WERI-Rb-1 (cell line): ENCODE measurements at regions not wholly inside any gene's neighbourhood (a gene's known extent, or its start where the extent isn't known, plus 50 kb on each side); places are given as distances from the start of the nearest gene placed in this dataset.

Experiments
- DNase-seq: peaks from one replicate; pipeline ENCODE4 v3.0.0-alpha.2; 2020
- H3K27ac ChIP-seq: fragments of 250-450 bp; sonication (Bioruptor Pico); 2 replicates; pipeline ENCODE4 v1.5.1; 2020; ENCODE audit warnings: mild to moderate bottlenecking, moderate library complexity
- H3K27me3 ChIP-seq: fragments of 250-450 bp; sonication (Bioruptor Pico); 2 replicates; pipeline ENCODE4 v1.5.1; 2021; ENCODE audit warnings: mild to moderate bottlenecking, low read depth, moderate library complexity; ENCODE audit not compliant: insufficient read depth, severe bottlenecking
- H3K36me3 ChIP-seq: fragments of 250-450 bp; sonication (Bioruptor Pico); 2 replicates; pipeline ENCODE4 v1.5.1; 2020; ENCODE audit warnings: mild to moderate bottlenecking, moderate library complexity
- H3K4me3 ChIP-seq: 2 replicates; pipeline ENCODE4 v1.5.1; 2011; ENCODE audit warnings: low read depth, mild to moderate bottlenecking, control low read depth, low read length
- H3K9me3 ChIP-seq: fragments of 250-450 bp; sonication (Bioruptor Pico); 2 replicates; pipeline ENCODE4 v1.5.1; 2021; ENCODE audit warnings: mild to moderate bottlenecking, moderate library complexity; ENCODE audit not compliant: severe bottlenecking
- CTCF ChIP-seq: IDR thresholded peaks from 2 replicates; pipeline ENCODE4 v1.5.1; 2011; ENCODE audit warnings: low read depth, mild to moderate bottlenecking, control low read depth, inconsistent platforms, low read length

GRCh38 chr3:178193846-178194245, 342.4 kb upstream of the KCNMB2 start:
- TF ChIP-seq CTCF, result no peak
- Histone ChIP-seq H3K36me3 (no peaks in the 10 kb centered on the region), H3K27ac (no peak overlapping the region), H3K27me3 (no peaks in the 10 kb centered on the region), H3K9me3 (no peaks in the 10 kb centered on the region), H3K4me3 (no peak overlapping the region)
- no peak for DNase-seq

DNA sequence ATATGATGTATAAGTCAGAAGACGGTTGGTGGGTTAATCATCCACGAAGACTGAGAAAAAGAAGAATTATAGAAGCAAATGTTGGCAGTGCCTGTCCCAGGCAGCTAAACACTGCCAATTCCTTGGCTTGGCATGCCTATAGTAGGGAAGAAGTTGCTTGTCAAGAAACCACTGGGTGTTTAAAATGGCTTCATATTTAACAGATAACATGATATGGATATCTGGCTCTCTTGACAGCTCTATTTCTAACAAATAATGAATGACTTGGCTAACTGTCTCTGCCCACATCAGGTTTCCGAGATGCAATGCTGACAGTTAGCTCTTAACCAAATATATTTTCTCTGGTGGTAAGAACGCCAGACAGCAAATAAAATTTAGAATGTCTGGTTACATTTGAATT, 341.7 kb upstream of the KCNMB2 start:
- Histone ChIP-seq H3K4me3 (no peak overlapping the region), H3K36me3 (no peaks in the 10 kb centered on the region), H3K9me3 (no peaks in the 10 kb centered on the region), H3K27ac (no peak overlapping the region), H3K27me3 (no peaks in the 10 kb centered on the region)
- no peak for TF ChIP-seq CTCF
- no peak for DNase-seq

GRCh38 chr3:178195824-178196223, 340.4 kb upstream of the KCNMB2 start:
- Histone ChIP-seq H3K36me3 (no peaks in the 10 kb centered on the region), H3K9me3 (no peaks in the 10 kb centered on the region), H3K27ac (no peak overlapping the region), H3K27me3 (no peaks in the 10 kb centered on the region), H3K4me3 (no peak overlapping the region)
- no peak for TF ChIP-seq CTCF
- no peak for DNase-seq

DNA sequence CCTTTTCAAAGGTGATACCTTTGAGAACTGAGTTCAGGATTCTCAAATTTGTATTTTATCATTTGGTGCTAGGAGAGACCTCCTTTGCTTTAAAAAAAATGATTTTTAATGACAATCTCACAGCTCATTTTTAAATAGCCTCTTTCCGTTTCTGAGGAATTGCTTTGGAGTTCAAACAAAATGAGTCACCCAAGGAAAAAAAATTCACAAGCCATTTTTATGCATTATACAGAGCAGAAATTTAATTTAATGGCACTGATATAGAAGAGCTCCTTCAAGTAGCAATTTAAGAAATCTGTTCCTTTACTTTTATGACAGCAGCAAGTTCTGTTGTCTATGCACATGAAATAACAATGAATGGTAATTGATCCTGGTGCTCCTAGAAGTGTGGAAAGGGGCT, 337.9 kb upstream of the KCNMB2 start:
- H3K9me3 ChIP-seq, result no peaks in the 10 kb centered on the region
- no peaks in the 10 kb centered on the region for H3K36me3 ChIP-seq
- H3K27ac ChIP-seq, result no peak overlapping the region
- no peak overlapping the region for H3K4me3 ChIP-seq
- DNase-seq, result no peak
- no peak for TF ChIP-seq CTCF
- no peaks in the 10 kb centered on the region for H3K27me3 ChIP-seq

- Histone ChIP-seq H3K27ac (no peak overlapping the region), H3K36me3 (no peaks in the 10 kb centered on the region), H3K4me3 (no peak overlapping the region), H3K27me3 (no peaks in the 10 kb centered on the region), H3K9me3 (no peaks in the 10 kb centered on the region)
- DNase-seq, result no peak
- no peak for TF ChIP-seq CTCF
Measured at GRCh38 chr3:178200316-178200715, 335.9 kb upstream of the KCNMB2 start.

GRCh38 chr3:178201714-178202113, 334.5 kb upstream of the KCNMB2 start:
- no peaks in the 10 kb centered on the region for H3K9me3 ChIP-seq
- TF ChIP-seq CTCF, result no peak
- no peak overlapping the region for H3K4me3 ChIP-seq
- H3K27me3 ChIP-seq, result no peaks in the 10 kb centered on the region
- no peak for DNase-seq
- no peaks in the 10 kb centered on the region for H3K36me3 ChIP-seq
- H3K27ac ChIP-seq, result no peak overlapping the region
